Activated CD8-positive, alpha-beta memory T cell treated with anti-CD3 and anti-CD28 coated beads, Interleukin-2, amount 50 U/mL, for 24 hours (primary cell): ENCODE measurements at regions not wholly inside any gene's neighbourhood (a gene's known extent, or its start where the extent isn't known, plus 50 kb on each side); places are given as distances from the start of the nearest gene placed in this dataset.

Experiments used
- DNase-seq: peaks from one replicate; pipeline ENCODE4 v3.0.0-alpha.2; 2020; ENCODE audit errors: extremely low read depth

DNA sequence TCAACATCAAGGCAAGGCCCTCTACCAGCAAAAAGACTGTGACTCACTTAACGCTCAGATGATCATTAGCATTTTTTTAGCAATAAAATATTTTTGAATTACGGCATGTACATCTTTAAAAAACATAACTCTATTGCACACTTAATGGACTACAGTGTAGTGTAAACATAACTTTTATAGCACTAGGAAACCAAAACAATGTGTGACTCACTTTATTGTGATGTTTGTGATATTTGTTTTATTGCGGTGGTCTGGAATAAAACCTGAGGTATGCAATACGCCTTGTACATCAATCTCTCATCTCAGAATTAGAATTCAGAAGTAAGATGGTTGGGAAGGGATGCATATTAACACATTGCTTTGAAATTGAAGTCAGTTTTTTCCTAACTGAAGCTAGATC is 106.9 kb upstream of the PTCH1 start:
- DNase-seq, result no peak

DNA sequence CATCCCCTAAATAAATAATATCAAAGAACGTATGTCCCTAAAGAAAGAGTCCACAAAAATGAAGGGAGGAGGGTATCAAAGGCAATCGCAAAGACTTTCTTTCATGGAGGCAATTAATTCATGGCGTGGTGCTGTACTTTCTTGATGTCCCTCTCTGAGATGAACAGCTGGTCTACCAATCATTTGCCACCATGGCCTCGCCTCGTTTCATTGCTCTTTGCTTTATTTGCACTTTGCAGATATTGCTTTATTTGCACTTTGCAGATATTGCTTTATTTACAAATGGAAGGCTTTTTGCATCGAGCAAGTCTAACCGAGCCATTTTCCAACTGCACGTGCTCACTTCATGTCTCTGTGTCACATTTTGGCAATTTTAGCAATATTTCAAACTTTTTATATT is 104.0 kb upstream of the PTCH1 start:
- no peak for DNase-seq

DNA sequence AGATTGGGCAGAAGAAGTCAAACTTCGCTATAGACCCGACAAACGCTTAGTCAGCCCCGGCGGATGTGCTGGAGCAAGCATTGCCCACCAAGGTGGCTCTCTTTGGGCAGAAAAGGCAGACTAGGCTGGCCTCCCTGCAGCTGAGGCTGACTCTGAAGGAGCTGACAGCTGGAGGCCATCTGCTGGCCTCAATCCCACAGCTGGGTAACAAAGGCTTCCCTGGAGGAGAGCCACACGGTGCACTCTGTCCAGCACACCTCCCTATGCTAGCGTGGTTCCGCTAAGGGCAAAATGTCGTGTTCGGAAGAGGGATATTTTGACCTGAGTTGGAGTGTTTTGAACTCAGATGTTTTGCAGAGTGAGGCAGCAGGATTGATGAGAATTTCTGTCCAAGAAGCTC is 103.5 kb upstream of the PTCH1 start:
- no peak for DNase-seq

DNA sequence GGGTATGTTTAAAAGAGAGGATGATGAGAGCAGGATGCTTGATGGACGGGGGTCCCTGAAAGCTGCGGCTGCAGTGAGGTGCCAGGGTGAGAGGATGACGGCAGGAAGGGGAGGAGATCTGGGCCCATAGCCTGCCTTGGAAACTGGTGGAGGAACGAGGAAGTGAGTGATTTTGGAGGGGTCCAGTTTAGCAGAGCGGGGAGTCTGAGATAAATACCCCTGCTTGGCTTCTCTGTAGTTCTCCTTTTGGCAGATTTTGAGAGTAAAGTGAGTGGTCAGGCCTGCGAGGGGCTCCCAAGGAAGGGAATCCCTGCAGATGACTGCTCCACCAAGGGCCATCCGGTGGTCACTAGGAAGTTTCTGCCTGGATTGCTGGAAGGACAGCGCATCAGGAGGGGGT is 98.5 kb upstream of the PTCH1 start:
- DNase-seq, result no peak

DNA sequence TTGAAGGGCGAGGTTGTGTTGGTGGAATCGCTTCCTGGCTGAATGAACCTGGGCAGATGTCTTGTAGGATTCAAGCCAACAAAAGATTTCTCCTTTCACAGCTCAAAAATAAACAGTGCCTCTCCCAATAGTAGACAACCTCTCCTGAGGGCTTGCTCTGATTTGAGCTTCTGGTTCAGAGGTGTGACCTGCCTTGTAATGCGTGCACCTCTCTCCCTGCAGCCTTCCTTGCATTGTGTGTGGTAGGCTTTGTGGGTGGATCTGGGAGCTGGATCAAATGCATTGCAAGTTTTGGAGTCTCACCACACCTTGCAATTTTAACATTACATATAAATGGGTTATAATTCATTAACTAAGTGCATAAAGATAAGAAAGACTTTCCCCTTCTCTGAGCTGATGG is 96.9 kb upstream of the PTCH1 start:
- no peak for DNase-seq

DNA sequence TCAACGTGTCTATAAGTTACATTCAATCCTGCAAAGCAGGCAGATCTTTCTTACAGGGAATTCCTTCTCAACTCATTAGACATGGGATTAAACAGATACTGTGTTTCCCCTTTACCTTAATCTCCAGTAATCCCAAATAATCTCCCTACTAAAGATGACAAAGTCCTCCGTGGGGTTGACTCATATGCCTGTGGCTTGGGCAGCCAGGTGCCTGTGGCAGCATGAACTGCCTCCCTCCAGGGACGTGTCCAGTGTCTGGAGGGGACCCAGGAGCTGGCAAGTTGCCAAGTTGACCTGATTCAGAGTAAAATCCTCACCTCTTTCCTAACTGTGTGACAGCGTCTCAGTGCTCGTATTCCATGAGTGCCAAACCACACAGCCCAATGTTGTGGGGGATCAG is 94.6 kb upstream of the PTCH1 start:
- no peak for DNase-seq

DNA sequence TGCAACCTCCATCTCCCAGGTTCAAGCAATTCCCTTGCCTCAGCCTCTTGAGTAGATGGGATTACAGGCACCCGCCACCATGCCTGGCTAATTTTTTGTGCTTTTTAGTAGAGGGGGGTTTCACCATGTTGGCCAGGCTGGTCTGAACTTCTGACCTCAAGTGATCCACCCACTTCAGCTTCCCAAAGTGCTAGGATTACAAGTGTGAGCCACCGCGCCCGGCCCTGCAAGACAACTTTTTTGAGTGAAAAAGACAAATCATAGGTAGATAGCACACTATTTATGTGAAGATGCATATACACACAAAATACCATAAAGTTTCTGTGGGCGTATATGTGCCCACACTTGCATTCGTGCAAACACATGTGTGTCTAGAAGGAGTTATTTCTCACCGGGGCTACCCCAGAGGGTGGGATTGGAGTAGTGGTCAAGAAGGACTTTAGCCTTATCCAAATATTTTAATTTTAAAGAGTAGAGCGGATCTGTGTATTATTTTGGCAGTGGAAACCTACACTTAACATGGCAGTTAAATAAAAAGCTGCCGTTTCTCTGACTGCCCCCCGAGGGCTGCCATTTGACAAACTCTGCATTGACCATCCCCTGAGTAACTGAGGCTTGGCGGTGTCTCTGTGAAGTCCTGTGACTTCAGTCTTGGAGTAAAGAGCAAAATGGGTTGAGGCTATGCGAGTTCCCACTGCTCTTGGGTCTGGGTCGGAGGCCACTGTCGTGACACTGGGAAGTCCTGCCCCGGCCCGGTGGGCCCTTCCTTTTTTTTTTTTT is 93.4 kb upstream of the PTCH1 start:
- DNase-seq, result no peak

DNA sequence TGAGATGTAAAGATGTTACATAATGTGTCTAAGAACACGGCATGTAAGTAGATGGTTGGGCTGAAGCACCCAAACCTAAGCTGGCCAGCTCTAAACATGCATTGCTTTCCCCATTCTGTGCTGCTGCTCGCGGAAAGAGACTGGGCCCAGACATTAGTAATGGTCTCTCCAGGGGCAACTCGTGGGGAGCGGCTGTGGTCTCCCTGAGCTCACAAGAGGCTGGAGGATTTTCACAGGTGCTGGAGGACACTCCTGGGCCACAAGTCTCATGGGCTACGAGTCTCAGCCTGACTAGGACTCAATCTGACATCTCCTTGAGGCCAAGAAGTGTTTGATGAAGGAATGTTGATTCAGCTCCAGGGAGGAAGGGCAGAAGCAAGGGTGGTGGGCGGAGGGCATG is 92.7 kb upstream of the PTCH1 start:
- DNase-seq, result no peak

DNA sequence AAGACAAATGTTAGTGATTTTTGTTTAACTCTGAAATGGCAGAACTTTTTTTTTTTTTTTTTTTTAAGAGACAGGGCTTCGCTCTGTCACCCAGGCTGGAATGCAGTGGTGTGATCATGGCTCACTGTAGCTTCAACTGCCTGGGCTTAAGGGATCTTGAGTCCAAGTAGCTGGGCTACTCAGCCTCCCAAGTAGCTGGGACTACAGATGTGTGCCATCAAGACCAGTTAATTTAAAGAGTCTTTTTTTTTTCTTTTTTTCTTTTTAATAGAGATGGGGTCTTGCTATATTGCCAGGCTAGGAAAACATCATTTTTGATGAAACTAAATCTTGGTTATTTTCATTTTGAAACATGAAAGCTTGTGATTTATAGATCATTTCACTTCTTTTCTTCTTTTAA is 91.6 kb upstream of the PTCH1 start:
- no peak for DNase-seq

DNA sequence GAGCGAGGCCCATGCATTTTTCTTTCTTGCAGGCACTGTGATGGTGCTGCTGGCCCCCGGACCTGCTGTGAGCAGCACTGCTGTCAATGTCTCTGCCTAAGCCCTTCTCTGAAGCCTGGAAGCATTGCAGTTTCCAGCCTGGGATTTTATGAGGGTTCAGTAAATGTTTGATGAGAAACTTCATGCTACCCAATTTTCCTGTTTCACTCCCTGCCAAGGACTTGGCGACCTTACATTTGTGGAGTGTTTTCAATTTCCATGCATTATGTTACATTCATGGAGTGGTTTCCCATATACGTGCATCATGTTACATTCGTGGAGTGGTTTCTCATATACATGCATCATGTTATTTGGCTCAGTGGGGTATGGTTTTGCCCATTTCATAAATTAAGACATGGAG is 90.7 kb upstream of the PTCH1 start:
- DNase-seq, result no peak

DNA sequence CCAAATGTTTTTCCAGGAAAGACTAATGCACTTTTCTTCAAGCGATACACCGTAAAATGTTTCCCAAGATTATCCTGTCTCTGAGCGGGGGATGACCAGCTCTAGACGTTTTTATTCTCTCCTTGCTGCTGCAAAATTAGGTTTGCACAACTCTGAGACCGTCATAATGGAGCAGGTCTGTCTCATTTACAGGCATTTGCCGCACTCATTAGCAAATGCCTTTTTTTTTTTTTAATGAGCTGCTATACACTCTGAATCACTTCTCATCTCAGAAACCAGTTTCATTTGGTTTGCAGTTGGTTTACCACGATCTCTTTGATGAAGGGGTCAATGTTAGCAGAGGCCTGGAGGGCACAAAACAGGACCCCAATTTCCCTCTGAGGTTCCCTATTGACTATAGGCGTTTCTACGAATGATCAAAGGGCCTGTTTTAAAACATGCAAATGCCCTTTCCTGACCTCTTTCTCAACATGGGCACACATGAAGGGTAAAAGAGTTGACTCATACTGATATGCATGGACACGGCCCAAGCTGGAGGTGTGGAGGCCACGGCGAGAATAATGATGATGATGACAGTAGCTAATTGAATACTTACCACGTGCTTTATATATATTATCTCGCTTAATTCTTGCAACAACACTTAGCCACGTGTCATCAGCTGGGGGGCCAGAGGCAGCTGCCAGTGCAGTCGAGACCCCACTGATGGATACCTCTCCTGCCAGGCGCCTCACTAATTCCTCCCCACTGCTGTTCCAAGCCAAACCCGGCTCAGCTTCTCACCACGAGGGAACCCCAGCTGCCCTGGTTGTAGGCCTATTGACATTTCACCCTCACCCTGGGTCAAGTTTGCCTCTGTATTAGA is 89.9 kb upstream of the PTCH1 start:
- DNase-seq, result no peak

DNA sequence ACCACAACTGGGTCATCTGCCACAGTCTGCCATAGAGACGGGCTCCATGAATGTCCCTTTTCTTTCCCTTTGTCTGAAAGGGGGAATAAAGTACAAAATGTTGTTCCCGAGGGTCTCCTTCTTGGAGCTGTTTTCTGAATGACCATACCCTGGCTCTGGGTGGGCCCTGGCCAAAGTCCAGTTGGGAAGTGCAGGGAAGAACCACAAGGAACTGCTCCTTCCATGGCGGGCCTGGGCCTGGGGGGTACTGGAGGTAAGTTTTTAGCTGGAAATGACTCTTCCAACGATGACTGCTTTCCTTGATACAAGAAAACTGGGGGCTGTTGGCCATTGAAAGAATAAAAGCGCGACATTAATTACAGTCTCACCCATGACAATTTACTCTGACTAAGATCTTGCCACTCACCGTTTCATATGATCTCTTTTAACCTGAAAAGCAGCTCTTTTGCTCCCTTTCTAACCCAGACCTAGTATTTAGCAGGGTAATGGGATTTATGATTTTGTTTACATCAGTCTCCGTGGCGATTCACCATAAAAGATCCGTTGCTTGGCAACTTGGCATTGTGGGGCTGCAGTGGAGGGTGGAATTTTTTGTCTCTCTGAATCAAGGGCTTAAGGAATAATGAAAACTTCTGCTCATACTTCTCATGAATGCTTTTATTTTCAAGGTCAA is 89.2 kb upstream of the PTCH1 start:
- no peak for DNase-seq

DNA sequence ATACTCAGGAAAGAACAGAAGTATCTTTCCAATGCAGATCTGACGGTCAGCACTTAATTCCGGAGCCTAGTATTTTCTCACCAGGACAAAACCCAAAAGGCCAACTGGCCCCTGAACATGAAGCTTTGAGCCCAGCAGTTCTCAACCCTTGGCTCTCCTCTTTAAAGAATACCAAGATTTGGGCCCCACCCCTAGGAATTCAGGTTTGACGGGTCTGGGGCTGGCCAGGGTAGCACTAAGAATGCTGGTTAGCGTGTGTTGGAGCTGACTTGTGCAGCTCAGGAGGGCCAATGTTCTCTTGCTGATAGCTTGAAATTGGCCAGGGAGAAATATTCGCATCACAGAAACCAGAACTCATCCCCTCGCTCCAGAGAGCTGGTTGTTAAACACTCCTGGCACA is 88.3 kb upstream of the PTCH1 start:
- DNase-seq, result no peak

DNA sequence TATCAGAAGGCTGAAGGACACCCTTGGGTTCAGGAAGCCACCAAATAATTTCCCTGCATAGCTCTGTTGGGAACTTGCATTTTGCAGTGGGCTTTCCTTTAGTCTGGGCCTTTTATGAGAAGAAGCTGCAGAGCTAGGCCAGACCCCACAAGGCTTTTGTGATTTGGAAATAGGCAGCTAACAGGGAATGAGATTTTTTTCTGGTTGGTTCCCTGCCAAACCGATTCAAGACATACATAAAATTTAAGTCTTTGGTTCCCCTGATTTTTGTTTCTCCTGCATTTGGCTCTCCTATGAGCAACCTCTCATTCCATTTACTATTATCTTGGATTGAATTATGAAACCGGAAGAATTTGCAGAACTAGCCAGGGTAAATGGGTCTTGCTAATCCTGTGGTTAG is 81.5 kb upstream of the PTCH1 start:
- DNase-seq, result no peak

DNA sequence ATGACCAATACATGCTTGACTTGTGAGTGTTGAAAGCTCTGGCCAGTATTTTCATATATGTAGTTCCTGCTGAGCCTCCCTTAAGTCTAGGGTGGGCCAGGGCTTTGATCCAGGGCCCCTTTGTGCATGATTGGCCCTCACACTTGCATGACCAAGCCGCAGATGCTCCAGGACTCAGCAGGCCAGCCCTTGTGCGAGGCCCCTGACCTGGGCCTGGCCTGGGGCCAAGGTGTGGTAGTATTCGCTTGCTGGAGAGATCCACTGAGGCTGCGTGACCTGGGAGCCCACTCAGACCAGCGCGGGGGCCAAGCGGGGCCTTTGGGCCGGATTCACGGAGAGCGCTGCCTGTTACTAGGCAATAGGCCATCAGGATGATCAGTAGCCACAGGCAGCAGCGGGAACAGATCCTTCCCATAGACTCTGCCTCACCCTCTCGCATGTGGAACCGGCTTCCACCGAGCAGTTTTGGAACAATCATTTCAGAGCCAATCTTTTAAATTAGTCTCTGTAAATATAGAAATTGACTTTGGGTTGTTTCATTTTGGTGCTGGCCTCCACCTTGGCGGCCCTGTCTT is 79.0 kb upstream of the PTCH1 start:
- DNase-seq, result no peak

DNA sequence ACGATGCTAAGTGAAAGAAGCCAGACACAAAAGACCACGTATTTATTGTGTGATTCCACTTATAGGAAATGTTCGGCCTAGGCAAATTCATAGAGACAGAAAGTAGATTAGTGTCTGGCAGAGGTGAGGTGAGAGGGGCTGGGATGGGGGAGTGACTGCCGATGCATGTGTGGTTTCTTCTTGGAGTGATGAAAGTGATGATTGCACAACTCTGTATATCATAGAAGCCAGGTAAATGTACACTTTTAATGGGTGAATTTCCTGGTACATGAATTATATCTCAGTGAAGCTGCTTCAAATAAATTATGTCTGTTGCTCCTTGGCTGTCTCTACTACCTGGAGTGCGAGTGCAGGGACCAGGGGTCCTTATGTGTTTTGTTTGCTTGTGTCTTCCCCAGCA is 76.2 kb upstream of the PTCH1 start:
- no peak for DNase-seq

DNA sequence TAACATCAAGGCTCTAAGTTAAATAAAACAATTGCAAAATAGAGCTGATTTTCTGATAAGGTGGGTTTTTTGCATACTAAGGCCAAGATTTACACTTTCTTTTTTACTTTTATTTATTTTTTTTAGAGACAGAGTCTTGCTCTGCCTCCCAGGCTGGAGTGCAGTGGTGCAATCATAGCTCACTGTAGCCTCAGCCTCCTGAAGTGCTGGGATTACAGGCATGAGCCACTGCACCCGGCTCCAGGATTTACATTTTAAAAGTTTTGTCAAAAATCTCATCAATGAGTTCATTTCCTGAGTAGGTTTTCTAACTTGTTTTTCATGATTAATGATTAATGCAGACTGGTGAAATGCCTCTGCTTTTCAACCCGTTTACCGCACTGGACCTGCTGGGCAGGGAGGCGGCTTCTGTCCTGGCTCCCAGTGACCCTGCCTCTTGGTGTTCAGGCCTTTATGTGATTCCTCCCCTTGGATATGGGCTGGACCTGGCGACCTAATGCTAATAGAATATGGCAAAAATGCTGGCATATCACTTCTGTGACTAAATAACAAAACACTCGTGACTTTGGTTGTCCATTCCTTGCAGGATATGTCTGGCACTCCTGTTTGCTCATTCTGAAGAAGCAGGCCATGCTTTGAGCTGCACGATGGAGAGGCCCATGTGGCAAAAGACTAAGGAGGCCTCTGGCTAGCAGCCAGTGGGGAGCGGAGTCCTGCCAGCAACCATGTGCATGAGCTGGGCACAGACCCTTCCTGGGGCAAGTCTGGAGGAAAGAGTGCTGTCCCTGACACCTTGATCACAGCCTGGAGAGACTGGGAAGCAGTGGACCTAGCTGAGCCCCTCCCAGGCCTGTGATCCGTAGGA is 72.2 kb upstream of the PTCH1 start:
- no peak for DNase-seq

DNA sequence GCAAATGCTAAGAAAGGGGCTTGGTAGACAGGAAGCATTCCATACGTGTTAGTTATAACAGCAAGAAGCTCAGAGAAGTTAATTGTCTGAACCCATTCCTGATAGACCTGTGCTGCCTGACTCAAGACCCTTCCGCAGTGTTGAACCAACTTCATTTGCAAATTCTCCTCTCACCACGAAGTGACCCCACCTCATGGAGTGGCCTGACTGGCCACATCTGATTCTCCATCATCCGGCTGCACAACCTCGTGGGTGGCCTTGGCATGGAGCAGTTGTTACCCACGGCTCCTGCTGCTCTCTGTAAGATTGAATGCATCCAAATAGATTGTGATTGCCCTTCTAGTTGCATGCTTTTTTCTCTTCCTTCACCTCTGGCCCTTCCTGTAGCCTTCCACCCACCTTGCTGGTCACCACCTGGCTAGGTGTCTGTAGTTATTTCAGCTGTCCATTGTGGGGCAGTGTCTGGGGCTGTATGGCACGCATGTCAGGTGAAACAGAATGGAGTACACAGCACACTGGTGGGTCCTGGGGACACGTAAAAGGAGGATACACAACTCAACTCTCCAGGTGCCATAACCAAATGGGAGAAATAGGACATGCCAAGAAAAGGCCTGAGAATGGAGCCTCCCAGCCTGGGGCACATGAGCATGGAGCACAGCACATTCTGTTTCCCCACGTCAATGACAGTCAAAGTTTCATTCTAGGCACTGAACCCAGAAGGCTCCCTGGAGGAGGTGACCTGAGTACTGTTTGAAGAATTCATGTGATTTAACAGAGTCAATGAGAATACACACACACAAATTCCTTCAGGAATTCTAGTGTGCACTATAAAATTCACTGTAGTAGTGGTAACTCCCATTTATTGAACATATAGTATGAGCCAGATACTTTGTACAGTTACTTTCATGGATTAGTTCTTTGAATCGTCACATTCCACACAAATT is 70.5 kb upstream of the PTCH1 start:
- DNase-seq, result no peak

DNA sequence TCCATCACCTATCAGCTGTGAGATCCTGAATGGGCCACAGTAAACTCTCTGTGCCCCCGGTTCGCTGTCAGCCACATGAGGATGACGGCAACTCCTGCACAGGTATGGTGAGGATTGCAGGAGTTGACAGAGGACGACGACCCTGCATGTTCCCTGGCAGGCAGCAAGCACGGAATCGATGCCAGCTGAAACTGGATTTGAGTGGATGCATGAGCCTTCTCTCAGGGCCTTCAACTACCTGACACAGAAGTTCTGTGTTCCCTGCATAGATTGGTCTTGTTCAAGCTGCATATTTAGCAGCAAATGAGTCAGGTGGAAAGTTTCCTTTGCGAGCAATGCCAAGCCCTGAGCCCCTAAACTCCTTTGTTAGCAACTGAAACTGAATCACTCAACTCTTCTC is 69.6 kb upstream of the PTCH1 start:
- DNase-seq, result no peak

DNA sequence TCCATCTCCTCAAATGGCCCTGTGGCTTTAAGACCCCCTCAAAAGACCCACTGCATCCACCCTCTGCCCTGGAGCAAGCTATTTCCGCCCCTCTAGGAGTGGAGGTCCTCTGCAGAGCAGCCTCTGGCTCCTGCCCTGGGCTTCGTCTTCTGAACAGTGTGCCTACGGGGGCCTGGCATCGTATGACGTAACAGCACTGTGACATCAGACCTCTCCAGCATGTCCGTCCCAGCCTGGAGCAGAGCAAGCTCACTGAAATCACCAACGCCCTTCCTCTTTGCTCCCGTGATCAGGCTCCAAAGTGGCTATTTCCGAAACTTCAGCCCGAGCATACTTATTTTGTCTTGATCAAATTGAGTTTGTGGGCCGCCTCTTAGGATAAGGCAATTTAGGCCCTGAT is 69.1 kb upstream of the PTCH1 start:
- DNase-seq, result no peak
